HG03565 (cell line): ENCODE measurements at regions not wholly inside any gene's neighbourhood (a gene's known extent, or its start where the extent isn't known, plus 50 kb on each side); places are given as distances from the start of the nearest gene placed in this dataset.

Experiments used
- ATAC-seq: cut with Tn5 transposase; IDR thresholded peaks from one replicate; pipeline ENCODE4 v1.9.1; 2021; ENCODE audit warnings: mild to moderate bottlenecking, moderate library complexity; ENCODE audit not compliant: unreplicated experiment

- no peak for ATAC-seq
Observed at GRCh38 chrX:121987163-121987562, 939.8 kb downstream of the GLUD2 start.

- ATAC-seq = no peak
Observed at GRCh38 chrX:121987835-121988234, 940.4 kb downstream of the GLUD2 start.

GRCh38 chrX:122004127-122004526 is 956.7 kb downstream of the GLUD2 start:
- ATAC-seq = no peak

- no peak for ATAC-seq
Observed at GRCh38 chrX:122026665-122027064, 979.3 kb downstream of the GLUD2 start.

- no peak for ATAC-seq
Observed at GRCh38 chrX:122046226-122046625, 998.8 kb downstream of the GLUD2 start.

- no peak for ATAC-seq
Observed at GRCh38 chrX:122046815-122047214, 999.4 kb downstream of the GLUD2 start.

- ATAC-seq = no peak
Observed at GRCh38 chrX:122047261-122047660, 999.9 kb downstream of the GLUD2 start.

- no peak for ATAC-seq
Observed at GRCh38 chrX:122055460-122055859, 1008.0 kb downstream of the GLUD2 start.

GRCh38 chrX:122055979-122056715 is 1008.7 kb downstream of the GLUD2 start:
- ATAC-seq = no peak

GRCh38 chrX:122076241-122076640 is 1028.8 kb downstream of the GLUD2 start:
- ATAC-seq = no peak

- no peak for ATAC-seq
Observed at GRCh38 chrX:122078079-122078478, 1030.7 kb downstream of the GLUD2 start.

- ATAC-seq = no peak
Observed at GRCh38 chrX:122087341-122087740, 1039.9 kb downstream of the GLUD2 start.

GRCh38 chrX:122091571-122091970 is 1044.2 kb downstream of the GLUD2 start:
- no peak for ATAC-seq

- ATAC-seq = no peak
Observed at GRCh38 chrX:122092360-122092759, 1045.0 kb downstream of the GLUD2 start.

- no peak for ATAC-seq
Observed at GRCh38 chrX:122092978-122093377, 1045.6 kb downstream of the GLUD2 start.

GRCh38 chrX:122094611-122095010 is 1047.2 kb downstream of the GLUD2 start:
- no peak for ATAC-seq

- no peak for ATAC-seq
Observed at GRCh38 chrX:122113376-122113775, 1066.0 kb downstream of the GLUD2 start.

GRCh38 chrX:122113896-122114295 is 1066.5 kb downstream of the GLUD2 start:
- no peak for ATAC-seq

GRCh38 chrX:122115604-122116003 is 1068.2 kb downstream of the GLUD2 start:
- ATAC-seq = no peak

GRCh38 chrX:122119361-122119760 is 1064.7 kb upstream of the GRIA3 start:
- no peak for ATAC-seq

GRCh38 chrX:122122274-122122673 is 1061.8 kb upstream of the GRIA3 start:
- no peak for ATAC-seq

GRCh38 chrX:122133478-122133877 is 1050.6 kb upstream of the GRIA3 start:
- no peak for ATAC-seq

GRCh38 chrX:122134291-122134690 is 1049.8 kb upstream of the GRIA3 start:
- no peak for ATAC-seq
